ENCODE measurements at regions not wholly inside any gene's neighbourhood (a gene's known extent, or its start where the extent isn't known, plus 50 kb on each side); places are given as distances from the start of the nearest gene placed in this dataset.
A peak's percentile ranks its signal among the peaks of the same experiment; 100 is the strongest.
"Not testable (repeated sequence)": the region's sequence is repeated elsewhere in the genome, so short reads cannot be mapped to it uniquely, and the experiment has no call there.

GRCh38 chr10:3264161-3264761, 91.7 kb upstream of the PITRM1 start:
- DNase-seq (ENCODE audit: low read depth): no peak

DNA sequence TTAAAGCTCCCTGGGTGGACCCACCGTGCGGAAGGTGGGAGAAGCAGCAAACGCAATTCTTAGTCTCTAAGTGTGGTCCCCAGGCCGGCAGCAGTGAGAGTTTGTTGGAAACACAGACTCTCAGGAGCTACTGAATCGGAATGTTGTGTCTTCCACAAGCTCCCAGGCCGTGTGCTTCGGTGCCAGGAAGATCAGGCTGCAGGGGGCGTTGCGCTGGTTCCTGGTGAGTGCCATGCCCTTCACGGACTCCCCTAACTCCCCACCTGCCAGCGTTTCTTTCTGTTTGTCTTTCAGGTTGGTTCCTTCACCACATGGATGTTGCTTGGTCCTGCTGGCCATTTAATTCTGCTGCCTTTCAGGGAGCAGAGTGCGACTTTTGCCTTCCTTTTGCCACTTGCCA, 91.2 kb upstream of the PITRM1 start:
- DNase-seq (ENCODE audit: low read depth): no peak

DNA sequence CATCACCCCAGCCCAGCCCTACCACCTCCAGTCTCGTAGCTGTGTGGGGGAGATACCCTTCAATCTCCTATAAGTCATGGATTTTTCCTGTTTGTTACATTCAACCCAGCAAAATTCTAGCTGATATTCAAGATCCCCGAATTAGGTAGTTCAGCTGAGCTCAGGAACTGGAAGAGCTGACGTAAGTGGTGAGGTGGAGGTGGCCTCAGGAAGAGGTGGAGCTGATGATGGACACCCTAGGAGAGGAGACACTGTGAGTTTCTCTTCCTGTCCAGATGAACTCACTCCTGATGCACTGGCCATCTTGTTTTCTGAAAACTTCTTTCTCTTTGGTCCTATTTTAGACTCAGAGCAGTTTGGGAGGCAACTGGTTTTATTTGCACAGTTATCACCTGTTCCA, 90.5 kb upstream of the PITRM1 start:
- DNase-seq (ENCODE audit: low read depth): no peak

DNA sequence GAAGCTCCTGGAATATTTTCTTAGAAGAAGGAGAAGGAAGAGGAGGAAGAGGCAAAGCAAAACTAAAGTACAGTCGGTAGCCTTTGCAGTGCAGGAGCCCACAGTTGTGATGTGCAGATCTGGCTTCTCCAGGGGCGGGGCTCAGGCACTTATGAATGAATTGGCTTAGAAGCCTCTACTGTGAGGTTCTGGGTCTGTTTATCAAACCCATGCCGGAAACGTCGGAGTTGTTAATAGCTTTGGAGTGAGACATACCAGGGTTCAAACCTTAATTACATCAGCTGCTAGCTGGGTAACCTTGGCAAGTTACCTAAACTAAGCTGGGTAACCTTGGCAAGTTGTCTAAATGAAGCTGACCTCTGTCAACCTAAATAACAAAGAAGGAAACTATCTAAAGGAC, 89.3 kb upstream of the PITRM1 start:
- DNase-seq (ENCODE audit: low read depth): no peak

DNA sequence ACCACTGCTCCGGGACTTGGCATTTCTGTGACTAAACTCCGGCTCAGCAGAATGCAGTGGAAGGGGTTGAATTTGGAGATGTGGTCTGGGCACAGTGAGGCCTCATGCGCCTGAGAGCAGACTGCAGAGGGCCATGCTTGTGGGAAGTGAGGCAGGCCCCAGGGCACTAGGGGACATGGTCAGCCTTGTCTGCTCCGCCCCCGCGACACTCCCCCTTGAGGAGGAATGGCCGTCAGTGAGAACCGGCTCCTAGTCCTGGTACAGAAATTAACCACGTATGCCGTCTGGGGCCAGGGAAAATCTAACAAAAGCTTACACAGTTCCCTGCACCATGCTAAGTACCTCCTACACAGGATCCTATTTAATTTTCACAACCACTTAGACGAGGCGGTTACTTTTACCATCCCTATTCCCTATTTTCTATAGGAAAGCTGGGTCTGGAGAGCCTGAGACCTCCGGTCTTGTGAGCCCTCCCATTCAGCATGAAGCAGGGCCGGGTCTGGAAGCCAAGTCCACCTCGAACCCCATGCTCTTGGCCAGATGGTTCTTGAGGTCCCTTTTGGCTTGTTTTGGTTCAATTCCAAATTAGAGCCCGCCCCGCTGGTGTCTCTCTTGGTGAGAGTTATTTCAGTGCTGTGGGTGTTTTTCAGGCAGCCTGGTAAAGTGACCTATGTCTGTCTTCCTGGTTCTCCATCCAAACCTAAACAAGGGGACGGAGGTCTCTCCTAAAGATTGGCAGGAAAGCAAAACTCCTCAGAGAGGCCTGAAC, 87.7 kb upstream of the PITRM1 start:
- DNase-seq (ENCODE audit: low read depth): no peak

- no peak for DNase-seq (ENCODE audit: low read depth)
These were observed 86.9 kb upstream of the PITRM1 start for GRCh38 chr10:3259499-3259898.

DNA sequence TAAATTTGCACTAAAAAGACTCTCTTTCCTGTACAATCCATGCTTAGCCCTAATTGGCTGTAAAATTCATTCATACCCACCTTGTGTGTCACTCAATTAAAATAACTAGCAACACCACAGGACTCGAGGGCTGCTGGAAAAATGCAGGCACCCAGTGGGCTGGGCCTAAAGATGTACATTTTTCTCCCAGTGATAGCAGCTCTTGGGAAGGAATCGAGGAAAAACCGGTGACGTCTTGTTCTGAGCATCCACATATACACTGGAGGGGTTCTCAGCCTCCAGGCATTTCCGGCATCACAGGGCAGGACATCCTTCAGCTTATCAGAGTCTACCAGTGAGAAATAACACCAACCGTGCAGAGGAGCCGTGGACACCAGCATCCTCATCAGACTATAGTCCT, 85.8 kb upstream of the PITRM1 start:
- no peak for DNase-seq (ENCODE audit: low read depth)

- no peak for DNase-seq (ENCODE audit: low read depth)
These were observed 83.0 kb upstream of the PITRM1 start for GRCh38 chr10:3255616-3256015.

- DNase-seq (ENCODE audit: low read depth): no peak
These were observed 82.5 kb upstream of the PITRM1 start for GRCh38 chr10:3255075-3255474.

DNA sequence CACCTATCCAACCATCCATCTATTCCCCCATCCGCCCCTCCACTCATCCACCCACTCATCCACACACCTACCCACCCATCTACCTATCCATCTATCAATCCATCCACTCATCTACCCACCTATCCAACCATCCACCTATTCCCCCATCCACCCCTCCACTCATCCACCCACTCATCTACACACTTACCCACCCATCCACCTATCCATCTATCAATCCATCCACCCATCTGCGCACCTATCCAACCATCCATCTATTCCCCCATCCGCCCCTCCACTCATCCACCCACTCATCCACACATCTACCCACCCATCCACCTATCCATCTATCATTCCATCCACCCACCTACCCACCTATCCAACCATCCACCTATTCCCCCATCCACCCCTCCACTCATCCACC, 81.4 kb upstream of the PITRM1 start:
- DNase-seq (ENCODE audit: low read depth): not testable (repeated sequence)

DNA sequence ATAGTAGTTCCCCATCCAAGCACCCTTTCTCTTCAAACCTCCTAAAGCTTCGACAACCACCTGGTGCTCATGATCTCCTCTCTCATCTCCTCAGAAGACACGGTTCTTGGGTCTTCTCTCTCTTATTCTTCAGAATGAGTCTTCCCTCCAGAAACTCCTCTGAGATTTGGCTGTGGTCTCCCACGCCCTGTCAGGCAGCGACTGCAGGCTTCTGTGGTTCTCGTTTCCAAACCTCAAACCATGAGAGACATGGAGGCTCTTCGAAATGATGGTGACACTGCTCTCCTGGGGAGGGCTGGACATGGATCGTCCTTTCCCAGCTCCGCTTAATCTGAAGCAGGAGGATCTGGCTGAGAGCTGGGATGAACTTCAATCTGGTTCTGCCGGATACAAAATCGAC, 78.6 kb upstream of the PITRM1 start:
- no peak for DNase-seq (ENCODE audit: low read depth)

DNA sequence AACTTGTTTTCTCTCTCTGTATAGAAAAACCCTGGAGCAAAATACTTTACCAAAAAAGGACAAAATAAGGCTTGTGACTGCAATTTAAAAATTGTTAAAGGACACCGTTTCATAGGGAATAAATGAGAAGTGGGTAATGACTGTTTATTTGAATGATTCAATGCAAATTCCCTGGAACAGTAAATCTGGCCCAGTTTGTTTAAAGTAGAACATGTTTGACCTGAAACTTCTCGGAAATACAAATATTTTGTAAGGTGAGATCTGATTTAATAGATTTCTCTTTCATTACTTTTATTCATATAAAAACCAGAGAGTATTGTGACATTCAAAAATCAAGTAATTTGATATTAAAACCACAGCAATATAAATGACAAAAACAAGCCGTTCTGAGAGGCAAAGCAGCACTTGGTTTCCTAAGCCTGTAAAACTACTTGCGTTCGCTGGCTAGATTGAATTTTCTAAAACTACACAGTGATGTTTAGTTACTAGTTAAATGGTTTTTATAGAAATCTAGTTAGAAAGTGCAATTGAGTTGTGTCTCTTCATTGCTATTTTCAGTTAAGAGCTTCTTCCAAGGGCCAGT, 76.8 kb upstream of the PITRM1 start:
- DNase-seq (ENCODE audit: low read depth): no peak

DNA sequence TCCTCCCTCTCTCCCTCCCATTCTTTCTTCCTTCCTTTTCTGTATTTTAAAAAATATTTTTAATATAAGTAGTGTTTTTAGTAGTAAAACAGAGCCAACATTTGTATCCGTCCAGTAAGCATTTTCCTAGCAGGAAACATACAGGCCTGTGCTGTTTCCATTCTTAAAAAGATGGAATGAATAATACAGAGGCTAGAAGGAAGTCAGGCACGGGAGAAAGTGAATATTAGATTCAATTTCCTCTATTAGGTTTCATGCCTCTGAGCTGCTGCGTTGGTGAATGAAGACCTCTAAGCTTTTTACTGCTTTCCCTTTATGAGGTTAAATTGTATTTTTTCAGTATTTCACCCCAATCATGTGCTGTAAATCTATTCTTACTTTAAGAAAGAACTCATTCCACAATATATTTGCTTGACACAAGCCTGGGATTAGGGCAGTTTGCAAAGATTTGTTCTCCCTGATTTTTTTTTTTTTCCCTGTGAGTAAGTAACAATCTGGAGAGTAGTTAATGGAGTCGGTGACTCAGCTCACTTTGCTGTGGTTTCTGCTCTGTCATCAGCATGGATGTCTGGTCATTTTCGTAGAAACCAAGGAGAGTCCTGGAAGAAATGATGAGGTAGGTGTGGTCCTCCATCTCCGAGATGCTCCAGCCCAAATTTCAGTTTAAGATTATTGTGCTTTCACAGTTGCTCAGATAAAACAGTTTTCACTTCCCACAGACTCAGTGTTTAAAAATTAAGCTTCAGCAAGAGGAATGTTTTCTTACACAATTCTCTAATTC, 76.1 kb upstream of the PITRM1 start:
- DNase-seq (ENCODE audit: low read depth): peak; percentile 38

DNA sequence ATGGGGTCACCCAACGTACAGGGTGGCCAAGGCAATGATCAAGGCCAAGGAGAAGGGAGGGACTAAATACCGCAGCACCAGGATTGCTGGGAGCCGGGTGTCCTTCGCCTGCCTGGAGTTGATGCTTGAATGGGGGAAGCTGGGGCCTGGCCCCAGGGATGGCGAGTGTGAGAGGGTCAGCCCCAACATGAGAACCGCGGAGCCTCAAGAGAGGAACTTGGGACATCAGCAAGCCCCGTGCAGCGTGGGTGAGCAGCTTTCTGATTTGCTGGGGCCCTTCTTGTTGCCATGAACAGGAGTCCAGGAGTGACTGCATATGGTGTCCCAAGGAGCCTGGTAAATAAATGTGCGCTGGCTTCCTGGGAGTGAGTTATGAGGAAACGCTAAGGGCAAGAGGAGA, 72.8 kb upstream of the PITRM1 start:
- DNase-seq (ENCODE audit: low read depth): no peak

- DNase-seq (ENCODE audit: low read depth): no peak
These were observed 69.5 kb upstream of the PITRM1 start for GRCh38 chr10:3241967-3242650.

DNA sequence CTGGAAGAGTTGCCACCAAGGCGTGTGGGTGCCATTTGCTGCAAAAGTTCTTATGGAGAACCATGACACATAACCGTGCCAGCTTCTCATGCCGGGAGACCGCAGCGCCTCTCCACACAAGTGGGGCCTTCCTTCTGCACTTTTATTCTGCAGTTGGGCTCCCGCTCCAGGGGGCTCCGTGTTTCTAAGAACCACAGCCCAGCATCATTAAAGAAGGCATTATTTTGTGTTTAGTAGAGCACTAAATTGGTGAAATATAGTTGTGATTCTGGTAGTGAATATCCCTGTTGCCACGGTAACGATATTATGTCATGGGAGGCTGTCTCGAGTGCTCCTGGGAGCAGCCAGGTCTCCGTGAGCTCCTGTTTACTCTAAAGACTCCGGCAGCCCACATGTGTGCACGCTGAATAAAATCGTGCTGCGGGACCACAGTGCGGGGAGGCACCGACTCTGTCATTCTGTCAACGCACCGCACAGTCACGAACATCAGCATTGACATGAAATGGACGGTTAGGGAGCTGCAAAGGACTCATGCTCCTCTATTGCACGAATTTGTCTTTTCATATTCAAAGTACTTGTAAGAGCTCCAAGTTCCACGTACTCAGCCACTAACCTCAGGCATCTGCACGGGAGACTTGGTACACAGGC, 68.8 kb upstream of the PITRM1 start:
- DNase-seq (ENCODE audit: low read depth): no peak

GRCh38 chr10:3239920-3240894, 67.6 kb upstream of the PITRM1 start:
- no peak for DNase-seq (ENCODE audit: low read depth)

- no peak for DNase-seq (ENCODE audit: low read depth)
These were observed 66.7 kb upstream of the PITRM1 start for GRCh38 chr10:3239066-3239919.

GRCh38 chr10:3238115-3238871, 65.7 kb upstream of the PITRM1 start:
- no peak for DNase-seq (ENCODE audit: low read depth)
